Fibroblast of lung (primary cell): ENCODE measurements at regions not wholly inside any gene's neighbourhood (a gene's known extent, or its start where the extent isn't known, plus 50 kb on each side); places are given as distances from the start of the nearest gene placed in this dataset.

Experiments used
- DNase-seq, 2 donors: peaks; one replicate each; pipeline versions ENCODE4 v3.0.0 to v3.0.0-alpha.2; 2010; ENCODE audit warnings: low read depth in 2 of 2
- H2AFZ ChIP-seq: 2 replicates; pipeline ENCODE4 v1.5.1; 2012; ENCODE audit warnings: low read length, control low read depth, inconsistent platforms
- H3K27ac ChIP-seq: 2 replicates; pipeline ENCODE4 v1.5.1; 2011; ENCODE audit warnings: low read length, control low read depth; ENCODE audit not compliant: insufficient read depth
- H3K27me3 ChIP-seq: 2 replicates; pipeline ENCODE4 v1.5.1; 2011; ENCODE audit warnings: mild to moderate bottlenecking, low read length; ENCODE audit not compliant: control insufficient read depth, insufficient read depth
- H3K36me3 ChIP-seq: 2 replicates; pipeline ENCODE4 v1.5.1; 2011; ENCODE audit warnings: low read length; ENCODE audit not compliant: control insufficient read depth, insufficient read depth
- H3K4me1 ChIP-seq: 2 replicates; pipeline ENCODE4 v1.5.1; 2011; ENCODE audit warnings: low read length; ENCODE audit not compliant: control insufficient read depth, insufficient read depth; ENCODE audit errors: extremely low read depth
- H3K4me2 ChIP-seq: 2 replicates; pipeline ENCODE4 v1.5.1; 2011; ENCODE audit warnings: low read length, control low read depth; ENCODE audit not compliant: insufficient read depth; ENCODE audit errors: extremely low read depth
- H3K4me3 ChIP-seq, 4 experiments: fragments of 200-600 bp in 1 of 4; sonication (generic) in 1 of 4; replicated peaks in 1 of 4; 2 replicates each; pipeline ENCODE4 v1.5.1; 2011 to 2016; ENCODE audit warnings: low read length in 4 of 4, low read depth in 3 of 4, mild to moderate bottlenecking in 3 of 4, control low read depth in 2 of 4, inconsistent platforms in 1 of 4, mixed read lengths in 1 of 4; ENCODE audit not compliant: insufficient read depth in 1 of 4; ENCODE audit errors: control extremely low read depth in 1 of 4
- H3K79me2 ChIP-seq: 2 replicates; pipeline ENCODE4 v1.5.1; 2012; ENCODE audit warnings: mild to moderate bottlenecking, low read length, inconsistent platforms; ENCODE audit not compliant: control insufficient read depth, insufficient read depth
- H3K9ac ChIP-seq: 2 replicates; pipeline ENCODE4 v1.5.1; 2011; ENCODE audit warnings: mild to moderate bottlenecking, low read length, control low read depth; ENCODE audit not compliant: insufficient read depth
- H3K9me3 ChIP-seq: 2 replicates; pipeline ENCODE4 v1.5.1; 2012; ENCODE audit warnings: low read depth, low read length; ENCODE audit not compliant: control insufficient read depth, insufficient read depth
- H4K20me1 ChIP-seq: 2 replicates; pipeline ENCODE4 v1.5.1; 2011; ENCODE audit warnings: low read length; ENCODE audit not compliant: control insufficient read depth, insufficient read depth; ENCODE audit errors: extremely low read depth
- EZH2 ChIP-seq: IDR thresholded peaks from 2 replicates; pipeline ENCODE4 v1.5.1; 2012; ENCODE audit warnings: low read length, control low read depth, mild to moderate bottlenecking; ENCODE audit errors: missing control alignments
- TF ChIP-seq, protein P1 (sequence below), 2 donors: IDR thresholded peaks in 1 of 2; conservative IDR thresholded peaks in 1 of 2; 1 replicate in 1 of 2; 2 replicates in 1 of 2; pipeline ENCODE4 v1.5.1; 2011 to 2012; ENCODE audit warnings: low read length in 2 of 2, control low read depth in 1 of 2, inconsistent platforms in 1 of 2, low read depth in 1 of 2, mild to moderate bottlenecking in 1 of 2

DNA sequence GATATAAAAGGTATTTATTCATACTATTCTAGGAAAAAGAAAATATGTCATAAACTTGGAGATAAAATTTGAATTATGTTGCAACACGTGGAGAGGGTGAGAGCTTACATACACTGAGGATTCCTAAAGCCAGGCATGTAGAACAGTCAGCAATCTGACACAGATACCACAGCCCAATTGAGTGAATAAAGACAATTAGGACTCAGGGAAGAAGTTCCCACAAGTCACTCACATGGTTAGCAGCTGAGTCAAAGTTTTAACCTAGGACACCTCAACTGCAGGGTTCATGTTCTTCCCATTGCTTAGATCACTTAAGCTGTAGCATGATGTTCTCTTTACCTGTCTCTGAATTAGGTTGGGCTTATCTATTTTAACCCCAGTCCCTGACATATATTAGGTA lies 189.5 kb downstream of the CMPK2 start:
- Histone ChIP-seq H4K20me1 (no peaks in the 10 kb centered on the region), H3K4me2 (no peak overlapping the region), H3K79me2 (no peaks in the 10 kb centered on the region), H3K27me3 (no peaks in the 10 kb centered on the region), H3K9ac (no peak overlapping the region), H3K4me3 (no peak overlapping the region), H3K27ac (no peak overlapping the region), H3K9me3 (no peaks in the 10 kb centered on the region), H3K36me3 (no peaks in the 10 kb centered on the region), H3K4me1 (no peaks in the 10 kb centered on the region), H2AFZ (no peak overlapping the region)
- TF ChIP-seq EZH2, result no peak
- TF ChIP-seq, protein P1, sequence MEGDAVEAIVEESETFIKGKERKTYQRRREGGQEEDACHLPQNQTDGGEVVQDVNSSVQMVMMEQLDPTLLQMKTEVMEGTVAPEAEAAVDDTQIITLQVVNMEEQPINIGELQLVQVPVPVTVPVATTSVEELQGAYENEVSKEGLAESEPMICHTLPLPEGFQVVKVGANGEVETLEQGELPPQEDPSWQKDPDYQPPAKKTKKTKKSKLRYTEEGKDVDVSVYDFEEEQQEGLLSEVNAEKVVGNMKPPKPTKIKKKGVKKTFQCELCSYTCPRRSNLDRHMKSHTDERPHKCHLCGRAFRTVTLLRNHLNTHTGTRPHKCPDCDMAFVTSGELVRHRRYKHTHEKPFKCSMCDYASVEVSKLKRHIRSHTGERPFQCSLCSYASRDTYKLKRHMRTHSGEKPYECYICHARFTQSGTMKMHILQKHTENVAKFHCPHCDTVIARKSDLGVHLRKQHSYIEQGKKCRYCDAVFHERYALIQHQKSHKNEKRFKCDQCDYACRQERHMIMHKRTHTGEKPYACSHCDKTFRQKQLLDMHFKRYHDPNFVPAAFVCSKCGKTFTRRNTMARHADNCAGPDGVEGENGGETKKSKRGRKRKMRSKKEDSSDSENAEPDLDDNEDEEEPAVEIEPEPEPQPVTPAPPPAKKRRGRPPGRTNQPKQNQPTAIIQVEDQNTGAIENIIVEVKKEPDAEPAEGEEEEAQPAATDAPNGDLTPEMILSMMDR (conservative IDR thresholded peaks at IDR 0.05 in 1 of 2, IDR thresholded peaks at IDR 0.05 in 1 of 2; ENCODE audit: low read depth in 1 of 2, low read length in 2 of 2), result no peak
- DNase-seq, result peak in 1 of 2 donors; percentile 34

DNA sequence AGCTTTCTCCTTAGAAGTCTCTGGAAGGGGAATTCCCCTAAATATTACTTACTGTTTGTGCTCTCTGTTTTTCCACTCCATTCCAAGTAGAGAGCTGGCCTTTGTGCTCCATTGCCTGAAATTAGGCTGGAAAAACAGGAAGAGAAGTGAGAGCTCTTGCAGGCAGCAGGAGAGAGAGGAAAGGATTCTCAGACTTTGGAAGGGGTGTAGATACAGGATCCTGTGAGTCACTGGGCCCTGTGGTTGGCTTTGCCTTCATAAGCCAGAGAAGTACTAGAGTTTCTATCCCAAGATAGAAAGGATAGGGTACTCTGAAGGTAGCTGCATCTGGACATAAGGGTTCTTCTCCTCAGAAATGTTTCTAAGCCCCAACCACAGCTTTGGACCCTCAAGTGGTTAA lies 188.9 kb downstream of the CMPK2 start:
- Histone ChIP-seq H3K27me3 (no peaks in the 10 kb centered on the region), H3K9ac (no peak overlapping the region), H3K4me2 (no peak overlapping the region), H3K36me3 (no peaks in the 10 kb centered on the region), H3K4me1 (no peaks in the 10 kb centered on the region), H3K79me2 (no peaks in the 10 kb centered on the region), H3K27ac (no peak overlapping the region), H4K20me1 (no peaks in the 10 kb centered on the region), H3K9me3 (no peaks in the 10 kb centered on the region), H2AFZ (no peak overlapping the region), H3K4me3 (no peak overlapping the region)
- peak in 1 of 2 donors; percentile 71 for DNase-seq
- TF ChIP-seq, protein P1 (conservative IDR thresholded peaks at IDR 0.05 in 1 of 2, IDR thresholded peaks at IDR 0.05 in 1 of 2; ENCODE audit: low read depth in 1 of 2, low read length in 2 of 2), result no peak
- TF ChIP-seq EZH2, result no peak

DNA sequence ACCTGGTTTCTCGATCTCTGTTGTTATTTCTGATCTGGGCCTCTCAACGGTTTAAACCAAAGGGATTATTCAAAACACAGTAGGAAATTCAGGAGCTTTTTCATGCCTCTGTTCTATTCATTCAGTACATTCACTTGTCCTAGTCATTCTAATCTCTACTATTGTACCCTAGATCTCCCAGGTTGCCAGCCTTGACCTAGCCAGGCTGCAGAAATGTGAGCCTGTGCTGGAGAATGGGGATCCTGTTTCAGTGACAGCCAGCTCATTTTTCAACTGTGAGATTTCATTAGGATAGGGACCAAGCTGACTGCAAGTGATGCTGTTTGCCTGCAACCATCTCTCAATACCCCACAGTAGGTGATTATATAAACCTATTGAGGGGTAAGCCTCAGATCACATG lies 186.2 kb downstream of the CMPK2 start:
- Histone ChIP-seq H3K4me3 (no peak overlapping the region), H3K27me3 (no peaks in the 10 kb centered on the region), H3K4me2 (no peak overlapping the region), H3K79me2 (no peaks in the 10 kb centered on the region), H3K9me3 (no peaks in the 10 kb centered on the region), H3K4me1 (no peaks in the 10 kb centered on the region), H4K20me1 (no peaks in the 10 kb centered on the region), H3K27ac (no peak overlapping the region), H2AFZ (no peak overlapping the region), H3K9ac (no peak overlapping the region), H3K36me3 (no peaks in the 10 kb centered on the region)
- TF ChIP-seq, protein P1 (conservative IDR thresholded peaks at IDR 0.05 in 1 of 2, IDR thresholded peaks at IDR 0.05 in 1 of 2; ENCODE audit: low read depth in 1 of 2, low read length in 2 of 2), result no peak
- DNase-seq, result no peak
